Neuronal stem cell (in vitro differentiated cells): ENCODE measurements at regions not wholly inside any gene's neighbourhood (a gene's known extent, or its start where the extent isn't known, plus 50 kb on each side); places are given as distances from the start of the nearest gene placed in this dataset.

Experiments
- DNase-seq: peaks from one replicate; pipeline ENCODE4 v3.0.0-alpha.2; 2013; ENCODE audit warnings: low spot score
- H2AFZ ChIP-seq: one replicate; pipeline ENCODE4 v1.6.1; 2013; ENCODE audit warnings: mild to moderate bottlenecking, low read length, inconsistent platforms
- H2AK5ac ChIP-seq: 2 replicates; pipeline ENCODE4 v1.6.1; 2013; ENCODE audit warnings: low read depth, mild to moderate bottlenecking, inconsistent platforms, low read length, moderate library complexity, mixed read lengths
- H2BK120ac ChIP-seq: 2 replicates; pipeline ENCODE4 v1.6.1; 2013; ENCODE audit warnings: low read depth, mild to moderate bottlenecking, inconsistent platforms, low read length, moderate library complexity, mixed read lengths
- H2BK12ac ChIP-seq: one replicate; pipeline ENCODE4 v1.6.1; 2013; ENCODE audit warnings: low read length, inconsistent platforms
- H2BK15ac ChIP-seq: 2 replicates; pipeline ENCODE4 v1.6.1; 2013; ENCODE audit warnings: mild to moderate bottlenecking, low read length, inconsistent platforms, mixed read lengths
- H2BK5ac ChIP-seq: one replicate; pipeline ENCODE4 v1.6.1; 2013; ENCODE audit warnings: inconsistent platforms, mild to moderate bottlenecking, low read length, moderate library complexity
- H3K14ac ChIP-seq: one replicate; pipeline ENCODE4 v1.6.1; 2013; ENCODE audit warnings: low read length, inconsistent platforms
- H3K18ac ChIP-seq: 2 replicates; pipeline ENCODE4 v1.6.1; 2013; ENCODE audit warnings: low read length, inconsistent platforms
- H3K23ac ChIP-seq: 2 replicates; pipeline ENCODE4 v1.6.1; 2013; ENCODE audit warnings: low read depth, mild to moderate bottlenecking, mixed read lengths, low read length, inconsistent platforms; ENCODE audit not compliant: poor library complexity
- H3K27ac ChIP-seq: replicated peaks from 3 replicates; pipeline ENCODE4 v1.5.1; 2013; ENCODE audit warnings: low read length, inconsistent platforms
- H3K27me3 ChIP-seq, 3 experiments: 2 replicates each; pipeline ENCODE4 v1.6.1; 2013; ENCODE audit warnings: low read length in 3 of 3, mild to moderate bottlenecking in 2 of 3, inconsistent platforms in 1 of 3, low read depth in 1 of 3, mixed read lengths in 1 of 3, moderate library complexity in 1 of 3; ENCODE audit not compliant: control insufficient read depth in 3 of 3, insufficient read depth in 3 of 3
- H3K36me3 ChIP-seq, 2 donors: replicated peaks in 1 of 2; 2 replicates each; pipeline ENCODE4 v1.6.1; 2013; ENCODE audit warnings: low read length in 2 of 2; ENCODE audit not compliant: control insufficient read depth in 2 of 2, insufficient read depth in 2 of 2
- H3K4ac ChIP-seq: 2 replicates; pipeline ENCODE4 v1.6.1; 2013; ENCODE audit warnings: inconsistent platforms, mild to moderate bottlenecking, low read length, moderate library complexity
- H3K4me1 ChIP-seq, 2 donors: 1 replicate in 1 of 2; 2 replicates in 1 of 2; pipeline ENCODE4 v1.6.1; 2013; ENCODE audit warnings: low read length in 2 of 2, low read depth in 1 of 2; ENCODE audit not compliant: control insufficient read depth in 2 of 2, insufficient read depth in 1 of 2
- H3K4me2 ChIP-seq: one replicate; pipeline ENCODE4 v1.6.1; 2013; ENCODE audit warnings: mild to moderate bottlenecking, low read length, inconsistent platforms; ENCODE audit not compliant: insufficient read depth, poor library complexity, severe bottlenecking
- H3K4me3 ChIP-seq, 2 donors: 2 replicates each; pipeline ENCODE4 v1.5.1; 2013; ENCODE audit warnings: low read length in 2 of 2, mild to moderate bottlenecking in 2 of 2, inconsistent platforms in 1 of 2, moderate library complexity in 1 of 2
- H3K79me1 ChIP-seq: one replicate; pipeline ENCODE4 v1.6.1; 2013; ENCODE audit warnings: low read depth, mild to moderate bottlenecking, inconsistent platforms, low read length, moderate library complexity
- H3K9ac ChIP-seq: one replicate; pipeline ENCODE4 v1.6.1; 2013; ENCODE audit warnings: mild to moderate bottlenecking, low read depth, low read length, inconsistent platforms; ENCODE audit not compliant: poor library complexity
- H3K9me3 ChIP-seq, 2 donors: replicated peaks in 1 of 2; 2 replicates each; pipeline versions ENCODE3 to v1.6.1; 2013; ENCODE audit warnings: low read length in 2 of 2, mild to moderate bottlenecking in 2 of 2, inconsistent platforms in 1 of 2, low read depth in 1 of 2, mixed read lengths in 1 of 2, moderate library complexity in 1 of 2; ENCODE audit not compliant: control insufficient read depth in 2 of 2, insufficient read depth in 1 of 2
- H4K8ac ChIP-seq: one replicate; pipeline ENCODE4 v1.6.1; 2013; ENCODE audit warnings: low read depth, mild to moderate bottlenecking, inconsistent platforms, low read length, moderate library complexity
- H4K91ac ChIP-seq: one replicate; pipeline ENCODE4 v1.6.1; 2013; ENCODE audit warnings: low read length, low read depth, mild to moderate bottlenecking, inconsistent platforms; ENCODE audit not compliant: poor library complexity
- WGBS, 2 donors: extraction: QIAGEN DNeasy Blood & Tissue Kit; methylation state at CpG; one replicate each; pipeline ENCODE4 v1.1.7; 2013; ENCODE audit warnings: missing lambda C conversion rate in 2 of 2, mixed read lengths in 1 of 2; ENCODE audit not compliant: insufficient read length in 2 of 2, insufficient replicate concordance in 1 of 2; ENCODE audit errors: extremely low coverage in 2 of 2; 5-methylcytosine and 5-hydroxymethylcytosine counted together

GRCh38 chr11:105332171-105332570 lies 192.6 kb upstream of the CARD18 start:
- DNase-seq: no peak
- Histone ChIP-seq H3K4ac (no peak overlapping the region), H3K27ac (no peak overlapping the region), H3K23ac (no peak overlapping the region), H3K14ac (no peak overlapping the region), H3K79me1 (peaks cover 1% of the 10 kb centered on the region), H3K9me3 (no peaks in the 10 kb centered on the region), H2BK5ac (no peak overlapping the region), H4K8ac (no peak overlapping the region), H3K18ac (no peak overlapping the region), H4K91ac (no peak overlapping the region), H2BK120ac (no peak overlapping the region), H2BK15ac (no peak overlapping the region), H2BK12ac (no peak overlapping the region), H3K9ac (no peak overlapping the region), H3K4me2 (no peak overlapping the region), H2AK5ac (no peak overlapping the region), H3K27me3 (no peaks in the 10 kb centered on the region), H3K36me3 (no peaks in the 10 kb centered on the region), H3K4me3 (no peak overlapping the region), H2AFZ (no peak overlapping the region), H3K4me1 (no peaks in the 10 kb centered on the region)
- WGBS, 2 donors: no CpG with 5 or more reads among the region's 3 CpGs

DNA sequence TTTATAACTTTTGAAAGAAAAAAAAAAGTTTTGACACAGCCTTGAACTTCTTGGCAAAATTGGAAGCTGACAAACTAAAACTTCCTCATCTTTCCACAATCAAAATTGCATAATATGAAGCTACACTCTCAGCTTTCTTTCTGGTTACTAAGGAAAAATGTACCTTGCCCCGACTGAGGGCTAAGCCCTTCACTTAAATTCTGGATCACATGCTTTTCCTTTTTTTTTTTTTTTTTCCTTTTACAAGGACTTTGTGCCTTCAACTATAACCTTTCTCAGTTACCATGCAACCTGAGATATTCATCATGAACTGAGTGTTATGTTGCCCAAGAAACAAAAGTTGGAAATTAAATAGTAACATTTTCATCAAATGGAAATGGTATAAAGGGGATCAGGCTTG lies 188.5 kb upstream of the CARD18 start:
- Histone ChIP-seq H3K4me1 (no peaks in the 10 kb centered on the region), H3K4ac (no peak overlapping the region), H2BK120ac (no peak overlapping the region), H3K9ac (no peak overlapping the region), H3K14ac (no peak overlapping the region), H3K36me3 (no peaks in the 10 kb centered on the region), H3K79me1 (peaks cover under 1% of the 10 kb centered on the region), H3K27me3 (no peaks in the 10 kb centered on the region), H4K8ac (no peak overlapping the region), H4K91ac (no peak overlapping the region), H2BK5ac (no peak overlapping the region), H3K27ac (no peak overlapping the region), H2AK5ac (no peak overlapping the region), H2AFZ (no peak overlapping the region), H3K4me2 (no peak overlapping the region), H2BK12ac (no peak overlapping the region), H3K4me3 (no peak overlapping the region), H2BK15ac (no peak overlapping the region), H3K9me3 (no peaks in the 10 kb centered on the region), H3K23ac (no peak overlapping the region), H3K18ac (no peak overlapping the region)
- no peak for DNase-seq
- WGBS, 2 donors: no CpG with 5 or more reads among the region's 1 CpG

DNA sequence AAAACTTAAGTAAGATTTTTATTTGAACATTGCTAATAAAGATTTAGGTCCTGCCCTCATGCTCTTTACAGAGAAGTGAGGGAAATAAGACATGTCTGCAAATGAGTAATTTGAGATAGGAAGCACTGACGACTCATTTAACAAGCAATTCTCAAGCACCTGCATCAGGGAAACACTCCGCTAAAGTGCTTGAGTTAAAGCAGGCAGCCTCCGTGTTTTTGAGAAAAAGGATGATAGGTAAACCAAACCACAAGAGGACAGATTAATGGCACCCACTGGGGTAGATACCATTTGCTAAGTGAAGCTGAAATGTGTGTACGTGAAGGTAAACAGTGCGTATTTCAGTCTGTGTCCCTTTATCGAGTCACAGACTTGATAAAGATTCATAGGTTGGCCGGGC lies 184.6 kb upstream of the CARD18 start:
- H3K4ac ChIP-seq: no peak overlapping the region
- H3K36me3 ChIP-seq: no peaks in the 10 kb centered on the region
- no peaks in the 10 kb centered on the region for H3K9me3 ChIP-seq
- no peak overlapping the region for H2BK120ac ChIP-seq
- no peak overlapping the region for H3K9ac ChIP-seq
- no peak overlapping the region for H4K8ac ChIP-seq
- no peak overlapping the region for H2AK5ac ChIP-seq
- no peaks in the 10 kb centered on the region for H3K79me1 ChIP-seq
- no CpG with 5 or more reads among the region's 7 CpGs for WGBS, 2 donors
- no peak overlapping the region for H3K4me2 ChIP-seq
- no peak overlapping the region for H2BK15ac ChIP-seq
- no peak for DNase-seq
- no peak overlapping the region for H2AFZ ChIP-seq
- H3K23ac ChIP-seq: no peak overlapping the region
- no peaks in the 10 kb centered on the region for H3K27me3 ChIP-seq
- no peak overlapping the region for H3K27ac ChIP-seq
- no peak overlapping the region for H2BK5ac ChIP-seq
- H3K4me1 ChIP-seq: no peaks in the 10 kb centered on the region
- no peak overlapping the region for H2BK12ac ChIP-seq
- H4K91ac ChIP-seq: no peak overlapping the region
- H3K14ac ChIP-seq: no peak overlapping the region
- H3K18ac ChIP-seq: no peak overlapping the region
- no peak overlapping the region for H3K4me3 ChIP-seq

DNA sequence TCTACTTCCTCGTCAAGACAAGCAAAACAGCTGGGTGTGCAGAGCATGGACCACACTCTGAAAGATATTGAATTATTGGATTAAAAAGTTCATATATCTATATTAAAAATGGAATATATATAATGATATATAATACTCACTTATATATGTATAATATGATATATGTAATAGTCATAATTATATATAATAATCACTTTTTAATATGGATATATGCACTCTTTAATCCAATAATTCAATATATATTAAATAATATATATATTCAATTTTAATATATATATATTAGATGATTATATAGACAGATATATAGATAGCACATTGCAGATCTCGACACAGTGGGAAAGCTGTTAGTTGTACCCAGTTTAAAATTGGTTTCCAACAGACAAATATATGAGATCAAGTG lies 182.1 kb upstream of the CARD18 start:
- no CpG with 5 or more reads among the region's 2 CpGs for WGBS, 2 donors
- no peak overlapping the region for H3K4ac ChIP-seq
- H3K9ac ChIP-seq: no peak overlapping the region

More for the DNA sequence above, 182.1 kb upstream of the CARD18 start:
- Histone ChIP-seq H3K14ac (no peak overlapping the region), H3K79me1 (no peaks in the 10 kb centered on the region), H3K27me3 (no peaks in the 10 kb centered on the region), H3K18ac (no peak overlapping the region), H2BK15ac (no peak overlapping the region), H2BK12ac (no peak overlapping the region), H3K9me3 (no peaks in the 10 kb centered on the region), H3K4me2 (no peak overlapping the region), H4K91ac (no peak overlapping the region), H3K27ac (no peak overlapping the region), H3K23ac (no peak overlapping the region), H2AK5ac (no peak overlapping the region), H3K4me1 (no peaks in the 10 kb centered on the region), H3K36me3 (no peaks in the 10 kb centered on the region), H2BK120ac (no peak overlapping the region), H3K4me3 (no peak overlapping the region), H4K8ac (no peak overlapping the region), H2BK5ac (no peak overlapping the region), H2AFZ (no peak overlapping the region)
- DNase-seq: no peak
